ENCODE measurements at regions not wholly inside any gene's neighbourhood (a gene's known extent, or its start where the extent isn't known, plus 50 kb on each side); places are given as distances from the start of the nearest gene placed in this dataset.
"Not testable (repeated sequence)": the region's sequence is repeated elsewhere in the genome, so short reads cannot be mapped to it uniquely, and the experiment has no call there.

GRCh38 chr14:86064595-86064994 is 534.7 kb downstream of the FLRT2 start:
- TF ChIP-seq FOS (IDR thresholded peaks at IDR 0.05; ENCODE audit: low read depth, low read length); CTCF (conservative IDR thresholded peaks at IDR 0.05; ENCODE audit: low read depth, low read length); CHD1 (IDR thresholded peaks at IDR 0.05; ENCODE audit: low read depth, low read length); SMC3 (IDR thresholded peaks at IDR 0.05; ENCODE audit: low read depth, low read length); RCOR1 (IDR thresholded peaks at IDR 0.05; ENCODE audit: insufficient replicate concordance, low read length); POLR2A (IDR thresholded peaks at IDR 0.05; ENCODE audit: low read depth, low read length); MAFK (IDR thresholded peaks at IDR 0.05; ENCODE audit: low read depth, low read length); BHLHE40 (IDR thresholded peaks at IDR 0.05; ENCODE audit: low read depth, low read length); ELK1 (IDR thresholded peaks at IDR 0.05; ENCODE audit: borderline replicate concordance, low read depth, low read length); RFX5 (IDR thresholded peaks at IDR 0.05; ENCODE audit: low read depth, low read length); RAD21 (IDR thresholded peaks at IDR 0.05; ENCODE audit: low read length); MAZ (IDR thresholded peaks at IDR 0.05; ENCODE audit: borderline replicate concordance, low read depth, low read length): not testable (repeated sequence)

Data from IMR-90 (cell line).